ENCODE measurements at regions not wholly inside any gene's neighbourhood (a gene's known extent, or its start where the extent isn't known, plus 50 kb on each side); places are given as distances from the start of the nearest gene placed in this dataset.
"Not testable (repeated sequence)": the region's sequence is repeated elsewhere in the genome, so short reads cannot be mapped to it uniquely, and the experiment has no call there.

GRCh38 chr2:114018464-114018863, 128.6 kb downstream of the ACTR3 start:
- intact Hi-C loops (cut with DNase I; ENCODE audit: low total_unique reads); H3K9me3 ChIP-seq; H3K36me3 ChIP-seq; DNase-seq; ATAC-seq; H3K27ac ChIP-seq; H3K4me3 ChIP-seq; in situ Hi-C loops (cut with MboI; ENCODE audit: low sequenced_read_pairs in 4 of 4); H3K4me1 ChIP-seq; H3K27me3 ChIP-seq: not testable (repeated sequence)

GRCh38 chr2:114020668-114021067, 130.8 kb downstream of the ACTR3 start:
- H3K27me3 ChIP-seq: no peaks in the 10 kb centered on the region
- ATAC-seq (no peak), DNase-seq (no peak)
- H3K4me3 ChIP-seq: no peak overlapping the region
- H3K36me3 ChIP-seq: no peaks in the 10 kb centered on the region
- TF ChIP-seq CTCF (IDR thresholded peaks at IDR 0.05 in 4 of 5, conservative IDR thresholded peaks at IDR 0.05 in 1 of 5) (no peak), POLR2A (IDR thresholded peaks at IDR 0.05) (no peak)
- H3K4me1 ChIP-seq: no peaks in the 10 kb centered on the region
- intact Hi-C loops (cut with DNase I; ENCODE audit: low total_unique reads): no loop called here
- H3K9me3 ChIP-seq: no peaks in the 10 kb centered on the region
- H3K27ac ChIP-seq: no peak overlapping the region
- in situ Hi-C loops (cut with MboI; ENCODE audit: low sequenced_read_pairs in 4 of 4): no loop called here

DNA sequence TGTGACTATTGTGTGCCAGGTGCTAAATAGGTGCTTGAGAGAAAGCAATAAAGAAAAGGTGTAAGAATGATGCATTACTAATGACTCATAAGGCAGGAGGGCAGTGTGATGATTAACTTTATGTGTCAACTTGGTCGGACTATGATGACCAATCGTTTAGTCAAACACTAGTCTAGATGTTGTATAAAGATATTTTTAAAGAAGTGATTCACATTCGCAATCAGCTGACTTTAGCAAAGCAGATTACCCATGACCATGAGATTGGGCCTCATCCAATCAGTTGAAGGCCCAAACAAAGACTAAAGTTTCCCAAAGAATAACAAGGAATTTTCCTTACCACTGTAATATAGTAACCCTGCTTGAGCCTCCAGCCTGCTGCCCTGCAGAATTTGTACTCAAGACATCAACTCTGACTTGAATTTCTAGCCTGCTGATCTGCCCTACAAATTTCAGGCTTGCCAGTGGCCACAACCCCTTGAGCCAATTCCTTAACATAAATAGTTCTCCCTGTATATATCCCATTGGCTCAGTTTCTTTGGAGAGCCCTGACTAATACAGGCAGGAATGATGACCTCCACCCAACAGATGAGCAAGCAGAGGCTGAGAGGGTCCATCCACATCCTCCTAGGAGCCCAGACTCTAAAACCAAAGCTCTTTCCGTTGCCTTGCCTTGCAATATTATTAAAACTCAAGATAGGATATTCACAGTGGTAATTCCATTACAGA, 132.6 kb downstream of the ACTR3 start:
- in situ Hi-C loops (cut with MboI; ENCODE audit: low sequenced_read_pairs in 4 of 4) (no loop called here), intact Hi-C loops (cut with DNase I; ENCODE audit: low total_unique reads) (no loop called here)
- Histone ChIP-seq H3K27ac (no peak overlapping the region), H3K27me3 (no peaks in the 10 kb centered on the region), H3K4me3 (no peak overlapping the region), H3K36me3 (no peaks in the 10 kb centered on the region), H3K9me3 (no peaks in the 10 kb centered on the region), H3K4me1 (no peaks in the 10 kb centered on the region)
- no peak for DNase-seq
- ATAC-seq: no peak
- no peak for TF ChIP-seq POLR2A (IDR thresholded peaks at IDR 0.05)
- no peak for TF ChIP-seq CTCF (IDR thresholded peaks at IDR 0.05 in 4 of 5, conservative IDR thresholded peaks at IDR 0.05 in 1 of 5)

DNA sequence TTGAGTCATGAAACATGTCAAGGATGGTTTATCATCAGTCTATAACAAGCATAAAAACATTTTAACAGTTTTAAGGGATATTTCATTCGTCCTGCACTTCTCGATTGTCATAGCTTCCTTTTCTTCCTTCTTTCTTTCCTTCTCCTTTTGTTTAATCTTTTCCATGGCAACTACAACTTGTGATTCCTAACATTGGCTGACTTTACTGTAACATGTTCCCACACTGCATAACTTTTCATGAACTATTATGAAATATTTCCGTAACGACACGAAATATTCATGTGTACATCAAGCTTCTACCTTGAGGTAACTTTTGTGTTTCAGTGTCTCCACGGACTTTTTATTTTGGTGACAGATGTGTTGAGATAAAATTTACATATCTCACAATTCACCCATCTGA, 134.4 kb downstream of the ACTR3 start:
- no peak overlapping the region for H3K4me3 ChIP-seq
- no peak for DNase-seq
- in situ Hi-C loops (cut with MboI; ENCODE audit: low sequenced_read_pairs in 4 of 4): no loop called here
- H3K4me1 ChIP-seq: no peaks in the 10 kb centered on the region
- TF ChIP-seq POLR2A (IDR thresholded peaks at IDR 0.05) (no peak), CTCF (IDR thresholded peaks at IDR 0.05 in 4 of 5, conservative IDR thresholded peaks at IDR 0.05 in 1 of 5) (no peak)
- H3K36me3 ChIP-seq: no peaks in the 10 kb centered on the region
- no peaks in the 10 kb centered on the region for H3K9me3 ChIP-seq
- no peak for ATAC-seq
- H3K27me3 ChIP-seq: no peaks in the 10 kb centered on the region
- H3K27ac ChIP-seq: no peak overlapping the region
- intact Hi-C loops (cut with DNase I; ENCODE audit: low total_unique reads): no loop called here

DNA sequence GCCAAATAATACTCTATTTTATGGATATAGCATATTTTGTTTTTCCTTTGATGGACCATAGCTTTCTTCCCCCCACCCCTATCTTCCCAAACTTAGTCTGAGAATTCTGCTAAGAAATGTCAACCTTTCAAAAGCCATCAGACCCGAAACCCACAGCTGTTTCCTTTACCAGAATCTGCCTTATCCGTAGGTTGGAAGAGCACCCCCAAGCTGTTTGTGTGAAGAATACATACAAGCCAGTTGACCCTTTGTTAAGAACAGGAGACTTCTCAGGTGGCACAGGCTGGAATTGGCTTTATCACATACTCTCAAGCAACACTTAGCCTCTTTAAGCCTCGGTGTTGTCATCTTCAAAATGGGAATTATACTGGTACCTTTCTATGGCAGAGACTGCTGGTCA, 135.1 kb downstream of the ACTR3 start:
- intact Hi-C loops (cut with DNase I; ENCODE audit: low total_unique reads): no loop called here
- Histone ChIP-seq H3K27me3 (no peaks in the 10 kb centered on the region), H3K4me3 (no peak overlapping the region), H3K27ac (no peak overlapping the region), H3K9me3 (no peaks in the 10 kb centered on the region), H3K4me1 (no peaks in the 10 kb centered on the region), H3K36me3 (no peaks in the 10 kb centered on the region)
- in situ Hi-C loops (cut with MboI; ENCODE audit: low sequenced_read_pairs in 4 of 4): no loop called here
- no peak for ATAC-seq
- no peak for DNase-seq
- no peak for TF ChIP-seq CTCF (IDR thresholded peaks at IDR 0.05 in 4 of 5, conservative IDR thresholded peaks at IDR 0.05 in 1 of 5)
- TF ChIP-seq POLR2A (IDR thresholded peaks at IDR 0.05): no peak

All from gastrocnemius medialis (tissue), 4 donors.